KMS-11 (cell line): ENCODE measurements at regions not wholly inside any gene's neighbourhood (a gene's known extent, or its start where the extent isn't known, plus 50 kb on each side); places are given as distances from the start of the nearest gene placed in this dataset.

ENCODE experiments used
- H2AFZ ChIP-seq: fragments of 200-600 bp; sonication (generic); 2 replicates; pipeline ENCODE4 v1.6.1; 2016; ENCODE audit warnings: antibody characterized with exemption, mixed run types, low read depth
- H3K27ac ChIP-seq: fragments of 200-600 bp; sonication (generic); 2 replicates; pipeline ENCODE4 v1.6.1; 2016; ENCODE audit warnings: mild to moderate bottlenecking, mixed run types
- H3K27me3 ChIP-seq: fragments of 200-600 bp; sonication (generic); 2 replicates; pipeline ENCODE4 v1.6.1; 2017; ENCODE audit warnings: mild to moderate bottlenecking, low read depth, mixed run types, moderate library complexity; ENCODE audit not compliant: insufficient read depth
- H3K36me3 ChIP-seq: fragments of 200-600 bp; sonication (generic); 2 replicates; pipeline ENCODE4 v1.6.1; 2017; ENCODE audit warnings: mild to moderate bottlenecking, mixed run types; ENCODE audit not compliant: insufficient read depth
- H3K4me1 ChIP-seq: fragments of 200-600 bp; sonication (generic); 2 replicates; pipeline ENCODE4 v1.6.1; 2016; ENCODE audit warnings: mild to moderate bottlenecking, low read depth, mixed run types; ENCODE audit not compliant: poor library complexity, severe bottlenecking
- H3K4me2 ChIP-seq: fragments of 200-600 bp; sonication (generic); 2 replicates; pipeline ENCODE4 v1.7.0; 2016; ENCODE audit warnings: mild to moderate bottlenecking, mixed run types
- H3K4me3 ChIP-seq: fragments of 200-600 bp; sonication (generic); IDR thresholded peaks from 2 replicates; pipeline ENCODE4 v1.6.1; 2017; ENCODE audit warnings: low read depth, low read length, mixed read lengths; ENCODE audit not compliant: insufficient read depth
- H3K79me2 ChIP-seq: fragments of 200-600 bp; sonication (generic); 2 replicates; pipeline ENCODE4 v1.6.1; 2016; ENCODE audit warnings: low read depth, mixed run types; ENCODE audit not compliant: insufficient read depth
- H3K9ac ChIP-seq: fragments of 200-600 bp; sonication (generic); 2 replicates; pipeline ENCODE4 v1.6.1; 2016; ENCODE audit warnings: mild to moderate bottlenecking, mixed run types
- H4K20me1 ChIP-seq: fragments of 200-600 bp; sonication (generic); 2 replicates; pipeline ENCODE4 v1.6.1; 2016; ENCODE audit warnings: mild to moderate bottlenecking, mixed run types; ENCODE audit not compliant: insufficient read depth
- TF ChIP-seq, protein P1 (sequence below): fragments of 200-600 bp; sonication (generic); conservative IDR thresholded peaks from 2 replicates; pipeline ENCODE4 v1.6.1; 2017; ENCODE audit warnings: low read depth, mild to moderate bottlenecking, antibody characterized with exemption, low read length, moderate library complexity, mixed read lengths

GRCh38 chr4:54386693-54387092 is 157.6 kb downstream of the PDGFRA start:
- Histone ChIP-seq H3K4me2 (no peak overlapping the region), H3K27ac (no peak overlapping the region), H3K4me1 (no peaks in the 10 kb centered on the region), H3K27me3 (no peaks in the 10 kb centered on the region), H2AFZ (no peak overlapping the region), H4K20me1 (no peaks in the 10 kb centered on the region), H3K9ac (no peak overlapping the region), H3K79me2 (no peaks in the 10 kb centered on the region), H3K4me3 (no peak overlapping the region), H3K36me3 (no peaks in the 10 kb centered on the region)
- TF ChIP-seq, protein P1, sequence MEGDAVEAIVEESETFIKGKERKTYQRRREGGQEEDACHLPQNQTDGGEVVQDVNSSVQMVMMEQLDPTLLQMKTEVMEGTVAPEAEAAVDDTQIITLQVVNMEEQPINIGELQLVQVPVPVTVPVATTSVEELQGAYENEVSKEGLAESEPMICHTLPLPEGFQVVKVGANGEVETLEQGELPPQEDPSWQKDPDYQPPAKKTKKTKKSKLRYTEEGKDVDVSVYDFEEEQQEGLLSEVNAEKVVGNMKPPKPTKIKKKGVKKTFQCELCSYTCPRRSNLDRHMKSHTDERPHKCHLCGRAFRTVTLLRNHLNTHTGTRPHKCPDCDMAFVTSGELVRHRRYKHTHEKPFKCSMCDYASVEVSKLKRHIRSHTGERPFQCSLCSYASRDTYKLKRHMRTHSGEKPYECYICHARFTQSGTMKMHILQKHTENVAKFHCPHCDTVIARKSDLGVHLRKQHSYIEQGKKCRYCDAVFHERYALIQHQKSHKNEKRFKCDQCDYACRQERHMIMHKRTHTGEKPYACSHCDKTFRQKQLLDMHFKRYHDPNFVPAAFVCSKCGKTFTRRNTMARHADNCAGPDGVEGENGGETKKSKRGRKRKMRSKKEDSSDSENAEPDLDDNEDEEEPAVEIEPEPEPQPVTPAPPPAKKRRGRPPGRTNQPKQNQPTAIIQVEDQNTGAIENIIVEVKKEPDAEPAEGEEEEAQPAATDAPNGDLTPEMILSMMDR: no peak

DNA sequence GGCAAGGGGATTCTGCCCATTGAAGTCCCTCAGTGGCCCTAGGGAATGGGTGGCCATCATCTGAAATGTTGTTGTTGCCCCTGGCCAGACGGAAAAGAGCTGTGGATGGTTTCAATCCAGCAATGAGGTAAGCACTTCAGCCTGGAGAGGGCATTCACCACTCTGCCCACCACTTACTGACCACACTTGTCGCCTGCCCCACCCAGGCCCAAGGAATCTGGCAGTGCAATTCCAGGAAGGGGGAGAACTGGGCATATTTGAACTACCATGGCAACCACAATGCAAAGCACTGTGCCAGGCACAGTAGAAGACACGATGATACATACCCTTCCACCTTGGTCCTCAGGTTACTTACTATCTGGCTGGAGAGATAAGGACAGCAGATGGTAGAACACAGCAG is 161.6 kb downstream of the PDGFRA start:
- H3K27ac ChIP-seq: no peak overlapping the region
- TF ChIP-seq, protein P1: no peak
- H3K4me2 ChIP-seq: no peak overlapping the region
- H3K27me3 ChIP-seq: no peaks in the 10 kb centered on the region
- H3K36me3 ChIP-seq: no peaks in the 10 kb centered on the region
- no peaks in the 10 kb centered on the region for H3K79me2 ChIP-seq
- no peaks in the 10 kb centered on the region for H4K20me1 ChIP-seq
- no peaks in the 10 kb centered on the region for H3K4me1 ChIP-seq
- H2AFZ ChIP-seq: no peak overlapping the region
- no peak overlapping the region for H3K4me3 ChIP-seq
- no peak overlapping the region for H3K9ac ChIP-seq

DNA sequence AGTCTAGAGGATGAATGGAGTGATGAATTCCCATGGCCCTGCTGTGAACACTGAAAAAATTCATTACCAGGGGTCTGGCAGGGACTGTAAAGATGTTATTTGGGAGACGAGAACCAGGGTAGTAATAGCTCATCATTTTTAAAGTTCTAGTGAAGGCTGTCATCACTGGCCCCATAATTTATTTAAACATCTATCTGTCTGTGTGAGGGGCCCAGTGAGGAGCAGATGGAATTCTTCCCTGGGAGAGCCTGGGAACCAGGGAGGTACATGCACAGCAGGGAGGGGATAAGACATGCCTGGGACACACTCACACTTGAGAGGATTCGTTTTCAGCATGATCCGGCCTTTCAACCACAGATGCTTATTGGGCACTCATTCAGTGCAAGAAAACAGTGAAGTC is 162.0 kb downstream of the PDGFRA start:
- no peaks in the 10 kb centered on the region for H3K36me3 ChIP-seq
- H3K4me3 ChIP-seq: no peak overlapping the region
- no peak overlapping the region for H3K9ac ChIP-seq
- TF ChIP-seq, protein P1: no peak
- no peaks in the 10 kb centered on the region for H3K27me3 ChIP-seq
- no peaks in the 10 kb centered on the region for H3K4me1 ChIP-seq
- H4K20me1 ChIP-seq: no peaks in the 10 kb centered on the region
- no peak overlapping the region for H3K27ac ChIP-seq
- H3K79me2 ChIP-seq: no peaks in the 10 kb centered on the region
- no peak overlapping the region for H2AFZ ChIP-seq
- H3K4me2 ChIP-seq: no peak overlapping the region

- TF ChIP-seq, protein P1: no peak
These were observed 163.4 kb downstream of the PDGFRA start for GRCh38 chr4:54392479-54392878.

More at GRCh38 chr4:54392479-54392878, 163.4 kb downstream of the PDGFRA start:
- Histone ChIP-seq H4K20me1 (no peaks in the 10 kb centered on the region), H3K27ac (no peak overlapping the region), H3K4me3 (no peak overlapping the region), H3K4me2 (no peak overlapping the region), H3K79me2 (no peaks in the 10 kb centered on the region), H3K27me3 (no peaks in the 10 kb centered on the region), H3K4me1 (no peaks in the 10 kb centered on the region), H3K36me3 (no peaks in the 10 kb centered on the region), H3K9ac (no peak overlapping the region), H2AFZ (no peak overlapping the region)
